ENCODE measurements at regions not wholly inside any gene's neighbourhood (a gene's known extent, or its start where the extent isn't known, plus 50 kb on each side); places are given as distances from the start of the nearest gene placed in this dataset.
A peak's percentile ranks its signal among the peaks of the same experiment; 100 is the strongest.

DNA sequence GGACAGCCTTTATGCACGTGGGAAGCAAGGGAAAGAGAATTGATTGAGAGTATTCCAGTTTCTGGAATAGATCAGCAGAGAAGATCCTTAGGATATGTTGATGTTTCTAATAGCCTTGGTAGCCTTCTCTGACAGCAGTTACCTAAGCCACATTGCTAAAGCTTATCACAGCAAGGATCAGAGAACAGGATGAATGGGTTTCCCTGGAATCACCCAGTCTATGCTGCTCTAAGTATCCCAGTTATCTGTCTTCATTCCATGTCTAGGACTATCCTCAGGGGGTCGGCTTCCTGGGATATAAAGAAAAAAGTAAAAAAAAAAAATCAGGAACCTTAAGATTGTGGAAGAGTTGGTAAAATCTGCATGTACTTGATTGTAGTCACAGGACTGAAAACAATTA lies 352.0 kb upstream of the AKR1E2 start:
- no peak for TF ChIP-seq CTCF (IDR thresholded peaks at IDR 0.05; ENCODE audit: insufficient read depth, low read length, missing control alignments)
- CTCF ChIA-PET = no interaction called here
- POLR2A ChIA-PET = no interaction called here
- no peak for DNase-seq (ENCODE audit: low read depth, low spot score)
- no peak overlapping the region for H3K4me3 ChIP-seq (ENCODE audit: low read depth, low read length)

DNA sequence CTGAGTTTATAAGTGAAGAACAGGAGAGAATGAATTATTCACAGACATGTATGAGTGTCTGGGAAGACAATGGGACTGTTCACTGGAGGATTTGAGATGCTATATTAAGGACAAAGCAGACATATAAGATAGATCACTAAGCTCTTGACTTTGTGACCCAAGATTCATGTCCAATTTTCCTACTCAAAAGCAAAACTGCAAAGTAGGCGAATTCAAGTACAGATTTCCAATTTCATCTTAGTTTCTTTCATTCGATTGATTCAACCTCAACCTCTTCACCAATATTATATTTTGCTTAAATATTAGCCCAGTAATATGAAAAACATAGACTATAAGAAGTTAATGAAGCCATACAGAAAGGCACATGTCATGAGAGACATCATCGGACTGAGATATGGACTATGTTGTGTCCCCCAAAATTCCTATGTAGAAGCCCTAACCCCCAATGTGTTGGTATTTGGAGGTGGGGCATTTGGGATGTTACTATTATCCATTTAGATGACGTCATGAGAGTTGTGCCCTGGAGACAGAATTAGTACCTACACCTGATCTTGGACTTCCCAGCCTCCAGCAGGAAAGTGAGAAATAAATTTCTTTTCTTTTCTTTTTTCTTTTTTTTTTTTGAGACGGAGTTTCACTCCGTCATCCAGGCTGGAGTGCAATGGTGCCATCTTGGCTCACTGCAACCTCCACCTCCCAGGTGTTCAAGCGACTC lies 353.7 kb upstream of the AKR1E2 start:
- no peak for DNase-seq (ENCODE audit: low read depth, low spot score)
- POLR2A ChIA-PET = no interaction called here
- no peak for TF ChIP-seq CTCF (IDR thresholded peaks at IDR 0.05; ENCODE audit: insufficient read depth, low read length, missing control alignments)
- no peak overlapping the region for H3K4me3 ChIP-seq (ENCODE audit: low read depth, low read length)
- CTCF ChIA-PET = no interaction called here

DNA sequence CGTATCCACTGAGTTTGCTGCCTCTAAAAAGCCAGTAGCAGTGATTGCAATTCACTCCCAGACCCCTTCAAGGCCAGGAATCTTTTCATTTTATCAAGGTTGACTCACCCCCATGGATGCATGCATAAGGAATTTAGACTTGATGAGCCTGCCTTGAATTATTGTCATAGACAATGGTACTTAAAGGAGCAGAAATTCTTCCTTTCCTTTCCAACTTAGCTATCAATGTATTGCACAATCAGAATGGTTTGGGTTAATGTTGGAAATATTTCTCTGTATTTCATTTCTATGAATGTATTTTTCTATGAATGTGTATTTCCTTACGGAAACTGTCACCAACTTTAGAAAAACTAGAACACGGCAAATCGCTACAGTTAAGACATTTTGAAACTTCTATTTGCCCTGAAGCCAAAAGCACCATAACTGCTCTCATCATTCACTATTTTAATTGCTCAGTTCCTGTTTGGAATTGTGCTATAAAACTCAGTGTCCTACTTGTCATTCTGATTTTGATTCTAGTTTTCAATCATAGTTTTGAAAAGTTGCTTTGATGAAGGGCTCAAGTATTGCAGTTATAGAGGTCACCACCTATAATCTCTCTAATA lies 355.7 kb upstream of the AKR1E2 start:
- peak; percentile 3 for TF ChIP-seq CTCF (IDR thresholded peaks at IDR 0.05; ENCODE audit: insufficient read depth, low read length, missing control alignments)
- ChIA-PET CTCF (interaction anchor here (0.9 to 1.5 kb wide), 2 partner anchors 12 to 165 kb away, joined by 3 read pairs; no protein-coding TSS in a partner anchor), POLR2A (interaction anchor here (0.6 kb wide), 1 partner anchor 76 kb away, joined by 3 read pairs; no protein-coding TSS in a partner anchor)
- no peak overlapping the region for H3K4me3 ChIP-seq (ENCODE audit: low read depth, low read length)
- peak; percentile 79 for DNase-seq (ENCODE audit: low read depth, low spot score)

DNA sequence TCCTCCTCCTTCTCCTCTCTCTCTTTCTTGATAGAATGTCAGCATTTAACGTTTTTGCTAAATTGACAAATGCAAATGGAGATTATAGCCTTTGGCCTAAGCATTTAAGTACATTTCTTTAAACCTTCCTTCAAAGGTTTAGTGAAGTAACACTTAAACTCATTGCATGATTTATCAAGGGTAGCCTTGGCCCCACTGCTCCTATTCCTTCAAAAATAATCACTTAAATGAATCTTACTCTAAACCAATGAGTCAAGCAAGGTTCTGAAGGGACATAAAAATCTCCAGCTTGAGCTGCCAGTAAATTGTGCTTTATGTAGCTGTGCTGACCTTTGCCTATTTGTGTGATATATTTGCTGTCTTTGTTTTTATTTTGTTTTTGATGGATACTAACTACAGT lies 358.5 kb upstream of the AKR1E2 start:
- H3K4me3 ChIP-seq (ENCODE audit: low read depth, low read length) = no peak overlapping the region
- no peak for TF ChIP-seq CTCF (IDR thresholded peaks at IDR 0.05; ENCODE audit: insufficient read depth, low read length, missing control alignments)
- ChIA-PET POLR2A (no interaction called here), CTCF (no interaction called here)
- DNase-seq (ENCODE audit: low read depth, low spot score) = no peak

- H3K4me3 ChIP-seq (ENCODE audit: low read depth, low read length) = no peak overlapping the region
- no peak for DNase-seq (ENCODE audit: low read depth, low spot score)
- ChIA-PET CTCF (no interaction called here), POLR2A (no interaction called here)
- no peak for TF ChIP-seq CTCF (IDR thresholded peaks at IDR 0.05; ENCODE audit: insufficient read depth, low read length, missing control alignments)
Measured at GRCh38 chr10:4460267-4460666, 365.7 kb upstream of the AKR1E2 start.

GRCh38 chr10:4459531-4459930 lies 366.5 kb upstream of the AKR1E2 start:
- no peak overlapping the region for H3K4me3 ChIP-seq (ENCODE audit: low read depth, low read length)
- no peak for TF ChIP-seq CTCF (IDR thresholded peaks at IDR 0.05; ENCODE audit: insufficient read depth, low read length, missing control alignments)
- POLR2A ChIA-PET = no interaction called here
- no peak for DNase-seq (ENCODE audit: low read depth, low spot score)
- CTCF ChIA-PET = no interaction called here

Measured in AG04449 (cell line).